ENCODE measurements at regions not wholly inside any gene's neighbourhood (a gene's known extent, or its start where the extent isn't known, plus 50 kb on each side); places are given as distances from the start of the nearest gene placed in this dataset.
"Not testable (repeated sequence)": the region's sequence is repeated elsewhere in the genome, so short reads cannot be mapped to it uniquely, and the experiment has no call there.

- no TSS peak for BruUV-seq (replicated peaks)
- no peaks in the 10 kb centered on the region for H3K9me3 Mint-ChIP-seq (ENCODE audit: unreplicated experiment)
- H3K27me3 Mint-ChIP-seq (ENCODE audit: insufficient read depth, unreplicated experiment): peaks cover 12% of the 10 kb centered on the region
- no peaks in the 10 kb centered on the region for H3K36me3 Mint-ChIP-seq (ENCODE audit: insufficient read depth, unreplicated experiment)
- intact Hi-C loops (cut with micrococcal nuclease): no loop called here
- H3K4me1 Mint-ChIP-seq (ENCODE audit: insufficient read depth, unreplicated experiment): no peaks in the 10 kb centered on the region
- DNase-seq (ENCODE audit: unreplicated experiment): no peak
- POLR2A ChIA-PET: no interaction called here
- CTCF ChIA-PET: interaction anchor here (0.6 kb wide), 1 partner anchor 60 kb away, joined by 3 read pairs; no protein-coding TSS in a partner anchor
- no peak overlapping the region for H3K27ac Mint-ChIP-seq (ENCODE audit: low read depth, unreplicated experiment)
- no peak overlapping the region for H3K4me3 Mint-ChIP-seq (ENCODE audit: unreplicated experiment)
- no peak for TF ChIP-seq CTCF (IDR thresholded peaks at IDR 0.05; ENCODE audit: unreplicated experiment)
Observed at GRCh38 chr2:239720361-239721360, 304.5 kb downstream of the NDUFA10 start.

GRCh38 chr2:239719791-239720360 is 305.3 kb downstream of the NDUFA10 start:
- H3K4me1 Mint-ChIP-seq (ENCODE audit: insufficient read depth, unreplicated experiment): no peaks in the 10 kb centered on the region
- ChIA-PET CTCF (interaction anchor here (0.6 kb wide), 2 partner anchors 45 to 59 kb away, joined by 3 read pairs; no protein-coding TSS in a partner anchor), POLR2A (no interaction called here)
- no peak overlapping the region for H3K4me3 Mint-ChIP-seq (ENCODE audit: unreplicated experiment)
- TF ChIP-seq CTCF (IDR thresholded peaks at IDR 0.05; ENCODE audit: unreplicated experiment): no peak
- H3K27ac Mint-ChIP-seq (ENCODE audit: low read depth, unreplicated experiment): no peak overlapping the region
- no peak for DNase-seq (ENCODE audit: unreplicated experiment)
- no TSS peak for BruUV-seq (replicated peaks)
- intact Hi-C loops (cut with micrococcal nuclease): no loop called here
- no peaks in the 10 kb centered on the region for H3K9me3 Mint-ChIP-seq (ENCODE audit: unreplicated experiment)
- no peaks in the 10 kb centered on the region for H3K36me3 Mint-ChIP-seq (ENCODE audit: insufficient read depth, unreplicated experiment)
- H3K27me3 Mint-ChIP-seq (ENCODE audit: insufficient read depth, unreplicated experiment): peaks cover 7% of the 10 kb centered on the region

GRCh38 chr2:239718991-239719390 is 306.2 kb downstream of the NDUFA10 start:
- BruUV-seq (replicated peaks); H3K36me3 Mint-ChIP-seq (ENCODE audit: insufficient read depth, unreplicated experiment); H3K4me3 Mint-ChIP-seq (ENCODE audit: unreplicated experiment); H3K9me3 Mint-ChIP-seq (ENCODE audit: unreplicated experiment); intact Hi-C loops (cut with micrococcal nuclease); H3K27me3 Mint-ChIP-seq (ENCODE audit: insufficient read depth, unreplicated experiment); DNase-seq (ENCODE audit: unreplicated experiment); H3K27ac Mint-ChIP-seq (ENCODE audit: low read depth, unreplicated experiment); H3K4me1 Mint-ChIP-seq (ENCODE audit: insufficient read depth, unreplicated experiment); CTCF ChIA-PET: not testable (repeated sequence)
- POLR2A ChIA-PET: interaction anchor here (0.7 kb wide), 1 partner anchor 445 kb away, joined by 6 read pairs; no protein-coding TSS in a partner anchor

GRCh38 chr2:239717706-239718105 is 307.4 kb downstream of the NDUFA10 start:
- no TSS peak for BruUV-seq (replicated peaks)
- H3K36me3 Mint-ChIP-seq (ENCODE audit: insufficient read depth, unreplicated experiment): no peaks in the 10 kb centered on the region
- H3K4me3 Mint-ChIP-seq (ENCODE audit: unreplicated experiment): no peak overlapping the region

More at GRCh38 chr2:239717706-239718105, 307.4 kb downstream of the NDUFA10 start:
- ChIA-PET POLR2A (no interaction called here), CTCF (no interaction called here)
- DNase-seq (ENCODE audit: unreplicated experiment): no peak
- Mint-ChIP-seq H3K27me3 (ENCODE audit: insufficient read depth, unreplicated experiment) (no peaks in the 10 kb centered on the region), H3K4me1 (ENCODE audit: insufficient read depth, unreplicated experiment) (no peaks in the 10 kb centered on the region), H3K27ac (ENCODE audit: low read depth, unreplicated experiment) (no peak overlapping the region), H3K9me3 (ENCODE audit: unreplicated experiment) (no peaks in the 10 kb centered on the region)
- no peak for TF ChIP-seq CTCF (IDR thresholded peaks at IDR 0.05; ENCODE audit: unreplicated experiment)
- intact Hi-C loops (cut with micrococcal nuclease): no loop called here

Measured in MCF 10A (cell line).